HL-60 (cell line): ENCODE measurements at regions not wholly inside any gene's neighbourhood (a gene's known extent, or its start where the extent isn't known, plus 50 kb on each side); places are given as distances from the start of the nearest gene placed in this dataset.

Source experiments
- DNase-seq, 2 experiments: peaks; one replicate each; pipeline ENCODE4 v3.0.0-alpha.2; 2010 to 2020; ENCODE audit warnings: low read depth in 1 of 2, low spot score in 1 of 2
- H3K27ac ChIP-seq: fragments of 250-450 bp; sonication (Bioruptor Pico); replicated peaks from 2 replicates; pipeline ENCODE4 v1.5.1; 2020; ENCODE audit warnings: mild to moderate bottlenecking, moderate library complexity
- H3K27me3 ChIP-seq: fragments of 250-450 bp; sonication (Bioruptor Pico); 2 replicates; pipeline ENCODE4 v1.5.1; 2021; ENCODE audit warnings: mild to moderate bottlenecking, moderate library complexity; ENCODE audit not compliant: insufficient read depth, poor library complexity, severe bottlenecking
- H3K4me3 ChIP-seq: replicated peaks from 2 replicates; pipeline ENCODE4 v1.5.1; 2011; ENCODE audit warnings: mild to moderate bottlenecking, control low read depth, low read length; ENCODE audit not compliant: insufficient read depth
- GABPA ChIP-seq: IDR thresholded peaks from 2 replicates; pipeline ENCODE4 v1.6.1; 2012; ENCODE audit warnings: low read depth
- POLR2AphosphoS5 ChIP-seq: IDR thresholded peaks from 2 replicates; pipeline ENCODE4 v1.6.1; 2012; ENCODE audit warnings: low read depth
- SPI1 ChIP-seq: IDR thresholded peaks from 2 replicates; pipeline ENCODE4 v1.6.1; 2012; ENCODE audit warnings: low read depth, mild to moderate bottlenecking, borderline replicate concordance
- TF ChIP-seq, protein P1 (sequence below): IDR thresholded peaks from one replicate; pipeline ENCODE4 v1.5.1; 2011; ENCODE audit warnings: low read length, control low read depth, inconsistent platforms; ENCODE audit not compliant: insufficient read depth
- TF ChIP-seq, protein P2 (sequence below): IDR thresholded peaks from 2 replicates; pipeline ENCODE4 v1.6.1; 2012; ENCODE audit warnings: low read depth; ENCODE audit not compliant: insufficient replicate concordance

DNA sequence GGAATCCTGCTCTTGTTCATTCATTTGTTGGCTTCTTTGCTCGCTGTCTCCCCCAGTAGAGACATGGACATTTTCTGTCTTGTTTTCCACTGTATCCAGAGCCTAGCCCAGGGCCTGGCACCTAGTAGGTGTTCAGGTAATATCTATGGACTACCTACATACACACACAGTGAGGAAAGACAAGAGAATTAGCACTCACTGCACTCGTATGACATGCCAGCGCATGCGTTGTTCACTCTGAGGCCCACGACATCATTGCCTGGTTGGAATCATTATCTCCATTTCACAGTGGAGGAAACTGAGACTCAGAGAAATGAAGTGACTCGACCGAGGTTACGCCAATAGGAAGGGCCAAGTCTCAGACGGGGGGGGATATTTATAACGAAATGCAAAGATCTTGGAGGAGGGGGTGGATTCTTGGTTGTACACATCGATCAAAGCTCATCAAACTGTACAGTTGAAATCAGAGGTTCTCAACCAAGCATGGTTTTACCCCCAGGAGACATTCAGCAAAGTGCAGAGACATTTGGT lies 140.1 kb upstream of the PTPN1 start:
- Histone ChIP-seq H3K4me3 (no peak overlapping the region), H3K27ac (no peak overlapping the region), H3K27me3 (no peaks in the 10 kb centered on the region)
- no peak for DNase-seq
- TF ChIP-seq, protein P1, sequence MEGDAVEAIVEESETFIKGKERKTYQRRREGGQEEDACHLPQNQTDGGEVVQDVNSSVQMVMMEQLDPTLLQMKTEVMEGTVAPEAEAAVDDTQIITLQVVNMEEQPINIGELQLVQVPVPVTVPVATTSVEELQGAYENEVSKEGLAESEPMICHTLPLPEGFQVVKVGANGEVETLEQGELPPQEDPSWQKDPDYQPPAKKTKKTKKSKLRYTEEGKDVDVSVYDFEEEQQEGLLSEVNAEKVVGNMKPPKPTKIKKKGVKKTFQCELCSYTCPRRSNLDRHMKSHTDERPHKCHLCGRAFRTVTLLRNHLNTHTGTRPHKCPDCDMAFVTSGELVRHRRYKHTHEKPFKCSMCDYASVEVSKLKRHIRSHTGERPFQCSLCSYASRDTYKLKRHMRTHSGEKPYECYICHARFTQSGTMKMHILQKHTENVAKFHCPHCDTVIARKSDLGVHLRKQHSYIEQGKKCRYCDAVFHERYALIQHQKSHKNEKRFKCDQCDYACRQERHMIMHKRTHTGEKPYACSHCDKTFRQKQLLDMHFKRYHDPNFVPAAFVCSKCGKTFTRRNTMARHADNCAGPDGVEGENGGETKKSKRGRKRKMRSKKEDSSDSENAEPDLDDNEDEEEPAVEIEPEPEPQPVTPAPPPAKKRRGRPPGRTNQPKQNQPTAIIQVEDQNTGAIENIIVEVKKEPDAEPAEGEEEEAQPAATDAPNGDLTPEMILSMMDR, result no peak
- TF ChIP-seq POLR2AphosphoS5 (no peak), SPI1 (no peak), GABPA (no peak)
- TF ChIP-seq, protein P2, sequence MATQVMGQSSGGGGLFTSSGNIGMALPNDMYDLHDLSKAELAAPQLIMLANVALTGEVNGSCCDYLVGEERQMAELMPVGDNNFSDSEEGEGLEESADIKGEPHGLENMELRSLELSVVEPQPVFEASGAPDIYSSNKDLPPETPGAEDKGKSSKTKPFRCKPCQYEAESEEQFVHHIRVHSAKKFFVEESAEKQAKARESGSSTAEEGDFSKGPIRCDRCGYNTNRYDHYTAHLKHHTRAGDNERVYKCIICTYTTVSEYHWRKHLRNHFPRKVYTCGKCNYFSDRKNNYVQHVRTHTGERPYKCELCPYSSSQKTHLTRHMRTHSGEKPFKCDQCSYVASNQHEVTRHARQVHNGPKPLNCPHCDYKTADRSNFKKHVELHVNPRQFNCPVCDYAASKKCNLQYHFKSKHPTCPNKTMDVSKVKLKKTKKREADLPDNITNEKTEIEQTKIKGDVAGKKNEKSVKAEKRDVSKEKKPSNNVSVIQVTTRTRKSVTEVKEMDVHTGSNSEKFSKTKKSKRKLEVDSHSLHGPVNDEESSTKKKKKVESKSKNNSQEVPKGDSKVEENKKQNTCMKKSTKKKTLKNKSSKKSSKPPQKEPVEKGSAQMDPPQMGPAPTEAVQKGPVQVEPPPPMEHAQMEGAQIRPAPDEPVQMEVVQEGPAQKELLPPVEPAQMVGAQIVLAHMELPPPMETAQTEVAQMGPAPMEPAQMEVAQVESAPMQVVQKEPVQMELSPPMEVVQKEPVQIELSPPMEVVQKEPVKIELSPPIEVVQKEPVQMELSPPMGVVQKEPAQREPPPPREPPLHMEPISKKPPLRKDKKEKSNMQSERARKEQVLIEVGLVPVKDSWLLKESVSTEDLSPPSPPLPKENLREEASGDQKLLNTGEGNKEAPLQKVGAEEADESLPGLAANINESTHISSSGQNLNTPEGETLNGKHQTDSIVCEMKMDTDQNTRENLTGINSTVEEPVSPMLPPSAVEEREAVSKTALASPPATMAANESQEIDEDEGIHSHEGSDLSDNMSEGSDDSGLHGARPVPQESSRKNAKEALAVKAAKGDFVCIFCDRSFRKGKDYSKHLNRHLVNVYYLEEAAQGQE, result no peak

DNA sequence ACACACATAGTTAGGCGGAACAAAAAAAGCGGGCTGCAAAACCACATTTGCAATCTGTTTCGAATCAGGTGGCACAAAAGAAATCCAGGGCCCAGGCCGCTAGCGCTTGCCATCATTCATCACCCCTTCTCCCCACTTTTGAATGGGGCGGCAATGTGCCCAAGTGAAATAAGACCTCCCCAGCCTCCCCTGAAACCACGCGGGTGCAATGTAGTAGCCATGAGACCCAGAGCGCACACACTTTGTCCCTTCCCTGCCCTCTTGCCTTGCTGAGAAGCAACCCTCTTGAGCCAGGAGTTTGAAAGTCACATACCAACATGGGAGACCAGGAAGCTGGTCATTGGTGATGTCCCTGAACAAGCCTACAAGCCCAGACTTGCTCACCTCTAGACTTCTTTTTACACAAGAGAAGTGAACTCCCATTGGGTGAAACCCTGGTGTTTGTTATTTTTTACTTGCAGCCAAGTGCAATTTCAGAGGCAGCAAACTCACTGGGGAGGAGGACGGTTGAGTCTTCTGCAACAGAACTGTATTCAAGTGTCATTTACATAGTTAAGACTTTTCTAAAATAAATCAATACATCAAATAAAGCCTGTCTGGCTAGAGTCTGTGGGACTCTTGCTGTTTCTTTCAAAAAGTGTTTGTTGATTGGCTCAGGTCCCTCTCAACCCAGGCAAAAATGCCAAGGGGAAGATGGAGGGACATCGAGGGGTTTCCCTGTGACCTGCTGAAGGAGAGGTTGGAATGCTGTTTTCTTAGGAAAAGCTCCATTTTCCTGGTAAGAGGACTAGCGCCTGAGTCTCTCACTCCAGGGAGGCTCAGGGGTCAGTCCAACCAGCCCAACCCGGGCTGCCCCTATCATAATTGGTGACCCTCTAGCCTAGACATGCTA lies 138.1 kb upstream of the PTPN1 start:
- no peak for DNase-seq
- TF ChIP-seq SPI1, result no peak
- TF ChIP-seq POLR2AphosphoS5, result no peak
- no peak for TF ChIP-seq GABPA
- TF ChIP-seq, protein P1, result no peak
- TF ChIP-seq, protein P2, result no peak
- H3K27me3 ChIP-seq, result no peaks in the 10 kb centered on the region
- H3K27ac ChIP-seq, result no peak overlapping the region
- H3K4me3 ChIP-seq, result no peak overlapping the region

DNA sequence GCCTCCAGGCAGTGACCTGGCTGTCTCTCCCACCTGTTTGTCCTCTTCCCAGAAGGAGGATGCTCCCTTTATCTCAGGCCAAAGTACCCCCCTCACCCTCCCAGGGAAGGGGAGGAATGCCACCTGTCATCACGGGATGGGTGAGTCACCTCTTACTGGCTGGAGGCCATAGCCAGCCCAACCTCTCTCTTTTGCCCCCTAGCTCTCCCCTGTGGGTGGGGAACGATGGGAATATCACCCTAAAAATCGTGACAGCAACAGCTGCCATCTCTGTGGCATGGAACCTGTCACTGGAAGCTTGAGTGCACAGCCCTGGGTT lies 137.5 kb upstream of the PTPN1 start:
- H3K27ac ChIP-seq, result no peak overlapping the region
- TF ChIP-seq SPI1 (no peak), POLR2AphosphoS5 (no peak), GABPA (no peak)
- TF ChIP-seq, protein P1, result no peak
- TF ChIP-seq, protein P2, result no peak
- no peak for DNase-seq
- H3K4me3 ChIP-seq, result no peak overlapping the region
- H3K27me3 ChIP-seq, result no peaks in the 10 kb centered on the region
